ENCODE measurements at regions not wholly inside any gene's neighbourhood (a gene's known extent, or its start where the extent isn't known, plus 50 kb on each side); places are given as distances from the start of the nearest gene placed in this dataset.

DNA sequence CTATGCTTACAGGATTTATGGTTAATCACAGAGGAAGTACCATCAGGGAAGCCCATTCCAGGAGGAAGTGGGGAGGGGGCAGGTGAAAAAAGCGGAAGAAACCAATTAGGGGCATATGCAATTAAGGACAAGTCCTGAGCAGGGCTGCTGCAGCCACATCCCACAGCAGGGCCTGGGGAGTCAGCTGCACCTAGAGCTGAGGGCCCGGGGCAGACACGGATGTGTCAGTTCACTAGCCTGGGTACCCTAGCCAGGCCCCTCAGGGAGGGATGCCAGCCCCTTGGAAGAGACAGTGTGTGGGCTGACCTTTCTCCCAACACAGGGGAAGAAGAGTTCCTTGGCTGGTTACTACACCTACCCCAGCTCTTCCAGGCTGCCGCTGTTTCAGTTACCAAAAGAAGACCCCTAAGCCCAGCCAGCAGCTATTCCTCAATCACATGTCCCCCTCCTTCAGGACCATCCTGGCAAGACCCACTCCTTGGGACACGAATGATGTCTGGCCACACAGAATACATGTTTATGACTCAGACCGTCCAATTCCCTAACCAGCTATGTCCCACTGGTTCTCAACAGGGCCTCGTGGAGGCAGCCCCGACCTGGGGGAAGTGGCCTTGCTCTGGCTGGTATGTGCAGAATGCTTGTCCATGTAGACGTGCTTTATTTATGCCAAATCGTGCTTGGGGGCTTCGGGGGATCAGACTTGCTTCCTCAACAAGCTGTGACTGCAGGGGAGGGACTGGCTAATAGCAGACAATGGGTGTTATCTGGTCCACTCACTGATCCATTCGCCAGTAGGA lies 133.7 kb upstream of the RTL1 start:
- Mint-ChIP-seq H3K27ac (no peak overlapping the region), H3K27me3 (peaks cover 5% of the 10 kb centered on the region), H3K4me3 (no peak overlapping the region), H3K36me3 (ENCODE audit: low read depth) (no peaks in the 10 kb centered on the region), H3K4me1 (ENCODE audit: low read depth) (no peaks in the 10 kb centered on the region), H3K9me3 (no peaks in the 10 kb centered on the region)
- DNase-seq = no peak

DNA sequence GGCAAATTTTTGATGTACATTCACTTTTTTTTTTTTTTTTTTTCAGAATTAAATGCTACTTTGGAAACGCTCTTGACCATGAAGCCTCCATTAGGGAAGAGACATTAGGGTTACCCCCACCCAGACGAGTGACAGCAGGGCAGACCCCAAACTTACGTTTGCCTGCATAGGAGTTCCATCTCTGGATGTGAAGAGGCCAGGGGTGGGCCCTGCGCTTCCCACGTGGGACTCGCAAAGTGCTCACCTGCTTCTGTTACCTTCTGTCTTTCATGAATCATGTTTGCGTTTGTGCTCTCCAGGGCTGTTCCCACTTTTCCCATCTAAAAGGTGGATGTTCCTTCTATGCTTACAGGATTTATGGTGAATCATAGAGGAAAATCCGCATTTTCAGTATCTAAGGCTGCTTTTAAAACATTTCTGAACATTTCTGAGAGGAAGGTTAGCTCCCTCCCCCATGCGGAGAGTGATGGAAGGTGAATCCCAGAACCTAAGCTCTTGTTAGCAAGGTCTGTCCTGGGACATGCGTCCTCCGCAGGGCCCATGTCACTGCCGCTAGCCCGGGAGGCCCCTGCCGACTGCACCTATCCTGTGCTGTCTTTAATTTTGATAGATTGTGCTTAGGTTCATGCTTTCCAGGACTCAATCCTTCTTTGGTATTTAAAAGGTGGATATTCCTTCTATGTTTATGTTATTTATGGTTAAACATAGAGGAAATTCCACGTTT lies 135.7 kb upstream of the RTL1 start:
- Mint-ChIP-seq H3K9me3 (no peaks in the 10 kb centered on the region), H3K27ac (no peak overlapping the region), H3K4me3 (no peak overlapping the region), H3K4me1 (ENCODE audit: low read depth) (no peaks in the 10 kb centered on the region), H3K36me3 (ENCODE audit: low read depth) (no peaks in the 10 kb centered on the region), H3K27me3 (peaks cover 2% of the 10 kb centered on the region)
- no peak for DNase-seq

- Mint-ChIP-seq H3K27me3 (peaks cover 2% of the 10 kb centered on the region), H3K9me3 (no peaks in the 10 kb centered on the region), H3K4me1 (ENCODE audit: low read depth) (no peaks in the 10 kb centered on the region), H3K4me3 (no peak overlapping the region), H3K27ac (no peak overlapping the region), H3K36me3 (ENCODE audit: low read depth) (no peaks in the 10 kb centered on the region)
- DNase-seq = no peak
These were observed 136.2 kb upstream of the RTL1 start for GRCh38 chr14:101039755-101040138.

DNA sequence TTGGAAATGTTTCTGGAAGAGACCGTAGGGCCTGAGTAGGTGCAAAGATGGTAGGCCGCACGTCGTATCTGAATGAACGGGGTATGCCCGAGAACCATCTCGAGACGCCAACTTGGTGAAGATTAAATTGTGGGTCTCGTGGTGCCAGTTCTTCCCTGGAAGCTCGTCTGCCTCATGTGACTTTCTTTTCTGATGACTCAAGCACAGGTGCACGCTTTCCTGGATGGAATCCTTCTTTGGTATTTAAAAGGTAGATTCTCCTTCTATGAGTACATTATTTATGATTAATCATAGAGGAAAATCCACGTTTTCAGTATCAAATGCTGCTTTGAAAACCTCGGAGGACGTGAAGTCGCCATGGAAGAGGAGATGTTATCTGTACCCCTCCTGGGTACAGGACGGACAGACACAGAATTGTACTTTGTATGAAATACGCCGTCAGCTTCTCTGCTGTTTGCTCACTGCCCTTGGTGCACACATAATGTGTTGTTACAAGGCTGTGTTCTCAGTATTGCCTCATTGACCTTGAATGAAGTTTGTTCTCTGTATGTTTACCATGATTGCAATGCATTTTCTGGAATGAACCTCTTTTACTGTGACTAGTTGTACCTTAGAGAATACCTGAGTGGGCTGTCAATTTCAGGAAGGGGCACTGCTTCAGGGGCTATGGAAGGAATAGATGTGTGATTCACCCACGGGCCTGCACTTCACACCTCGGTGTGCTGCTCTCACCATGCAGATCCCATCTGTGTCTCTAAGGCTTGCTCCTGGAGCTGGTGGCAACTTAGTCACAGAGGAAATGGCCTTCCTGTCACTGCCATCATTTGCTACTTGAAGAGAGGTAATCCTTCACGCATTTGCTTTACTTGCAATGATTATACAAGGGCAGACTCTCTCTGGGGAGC lies 137.3 kb upstream of the RTL1 start:
- H3K27ac Mint-ChIP-seq = no peak overlapping the region
- DNase-seq = no peak
- no peaks in the 10 kb centered on the region for H3K36me3 Mint-ChIP-seq (ENCODE audit: low read depth)
- no peaks in the 10 kb centered on the region for H3K4me1 Mint-ChIP-seq (ENCODE audit: low read depth)
- H3K9me3 Mint-ChIP-seq = no peaks in the 10 kb centered on the region
- no peak overlapping the region for H3K4me3 Mint-ChIP-seq
- H3K27me3 Mint-ChIP-seq = peaks cover 2% of the 10 kb centered on the region

GRCh38 chr14:101043891-101044290 lies 140.4 kb upstream of the RTL1 start:
- no peak overlapping the region for H3K4me3 Mint-ChIP-seq
- H3K36me3 Mint-ChIP-seq (ENCODE audit: low read depth) = no peaks in the 10 kb centered on the region
- no peak overlapping the region for H3K27ac Mint-ChIP-seq
- no peaks in the 10 kb centered on the region for H3K9me3 Mint-ChIP-seq
- no peaks in the 10 kb centered on the region for H3K27me3 Mint-ChIP-seq
- DNase-seq = no peak
- no peaks in the 10 kb centered on the region for H3K4me1 Mint-ChIP-seq (ENCODE audit: low read depth)

DNA sequence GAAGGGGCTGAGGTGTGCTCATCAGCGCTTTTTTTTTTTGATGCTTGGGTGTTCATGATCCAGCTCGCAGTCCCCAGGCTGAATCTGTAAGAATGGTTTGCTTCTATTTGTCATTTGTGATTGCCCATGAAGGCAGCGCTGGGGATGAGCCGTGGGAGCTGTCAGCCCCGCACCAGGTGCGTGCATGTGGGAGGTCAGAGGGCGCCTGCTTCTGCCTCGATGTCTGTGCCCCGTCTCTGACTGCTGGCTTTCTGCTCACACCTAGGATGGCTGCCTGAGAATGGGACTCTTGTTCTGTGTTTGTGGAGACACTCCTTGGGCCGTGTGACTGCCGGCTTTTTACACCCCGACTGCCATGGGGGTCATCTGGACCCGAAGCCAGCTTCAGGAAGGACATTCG lies 141.2 kb upstream of the RTL1 start:
- no peak for DNase-seq
- H3K27ac Mint-ChIP-seq = no peak overlapping the region
- no peaks in the 10 kb centered on the region for H3K9me3 Mint-ChIP-seq
- no peaks in the 10 kb centered on the region for H3K27me3 Mint-ChIP-seq
- H3K4me3 Mint-ChIP-seq = no peak overlapping the region
- H3K4me1 Mint-ChIP-seq (ENCODE audit: low read depth) = no peaks in the 10 kb centered on the region
- H3K36me3 Mint-ChIP-seq (ENCODE audit: low read depth) = no peaks in the 10 kb centered on the region

DNA sequence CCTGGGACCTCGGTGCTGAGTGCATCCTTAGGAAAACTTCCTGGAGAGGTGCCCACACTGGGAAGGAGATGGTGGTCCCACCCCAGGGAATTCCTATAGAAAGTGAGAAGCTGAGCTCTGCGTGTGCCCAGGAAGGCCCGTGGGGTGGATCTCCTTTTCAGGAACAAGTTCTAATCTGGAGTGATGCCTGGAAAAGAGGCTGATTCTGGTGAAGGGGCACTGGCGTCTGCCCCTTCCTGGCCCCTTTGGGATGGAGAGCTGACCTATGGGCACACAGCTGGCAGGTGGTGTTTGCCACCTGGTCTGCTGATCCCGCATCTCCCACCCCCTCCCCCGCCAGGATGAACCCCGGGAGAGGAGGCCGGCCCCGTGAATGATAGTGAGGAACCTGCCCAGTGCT lies 142.0 kb upstream of the RTL1 start:
- Mint-ChIP-seq H3K36me3 (ENCODE audit: low read depth) (no peaks in the 10 kb centered on the region), H3K9me3 (no peaks in the 10 kb centered on the region), H3K4me1 (ENCODE audit: low read depth) (no peaks in the 10 kb centered on the region), H3K4me3 (no peak overlapping the region), H3K27me3 (peaks cover 5% of the 10 kb centered on the region), H3K27ac (no peak overlapping the region)
- DNase-seq = no peak

GRCh38 chr14:101046071-101046470 lies 142.5 kb upstream of the RTL1 start:
- Mint-ChIP-seq H3K27ac (no peak overlapping the region), H3K4me1 (ENCODE audit: low read depth) (no peaks in the 10 kb centered on the region), H3K4me3 (no peak overlapping the region), H3K36me3 (ENCODE audit: low read depth) (no peaks in the 10 kb centered on the region), H3K27me3 (peaks cover 5% of the 10 kb centered on the region), H3K9me3 (no peaks in the 10 kb centered on the region)
- no peak for DNase-seq

- H3K27ac Mint-ChIP-seq = no peak overlapping the region
- no peaks in the 10 kb centered on the region for H3K4me1 Mint-ChIP-seq (ENCODE audit: low read depth)
- H3K36me3 Mint-ChIP-seq (ENCODE audit: low read depth) = no peaks in the 10 kb centered on the region
- no peak overlapping the region for H3K4me3 Mint-ChIP-seq
- DNase-seq = no peak
- no peaks in the 10 kb centered on the region for H3K9me3 Mint-ChIP-seq
- H3K27me3 Mint-ChIP-seq = peaks cover 5% of the 10 kb centered on the region
These were observed 143.8 kb upstream of the RTL1 start for GRCh38 chr14:101047326-101047725.

- H3K9me3 Mint-ChIP-seq = no peaks in the 10 kb centered on the region
- H3K4me1 Mint-ChIP-seq (ENCODE audit: low read depth) = no peaks in the 10 kb centered on the region
- no peak for DNase-seq
- no peak overlapping the region for H3K4me3 Mint-ChIP-seq
- H3K36me3 Mint-ChIP-seq (ENCODE audit: low read depth) = no peaks in the 10 kb centered on the region
- H3K27ac Mint-ChIP-seq = no peak overlapping the region
- H3K27me3 Mint-ChIP-seq = peaks cover 5% of the 10 kb centered on the region
These were observed 145.2 kb upstream of the RTL1 start for GRCh38 chr14:101048766-101049165.

DNA sequence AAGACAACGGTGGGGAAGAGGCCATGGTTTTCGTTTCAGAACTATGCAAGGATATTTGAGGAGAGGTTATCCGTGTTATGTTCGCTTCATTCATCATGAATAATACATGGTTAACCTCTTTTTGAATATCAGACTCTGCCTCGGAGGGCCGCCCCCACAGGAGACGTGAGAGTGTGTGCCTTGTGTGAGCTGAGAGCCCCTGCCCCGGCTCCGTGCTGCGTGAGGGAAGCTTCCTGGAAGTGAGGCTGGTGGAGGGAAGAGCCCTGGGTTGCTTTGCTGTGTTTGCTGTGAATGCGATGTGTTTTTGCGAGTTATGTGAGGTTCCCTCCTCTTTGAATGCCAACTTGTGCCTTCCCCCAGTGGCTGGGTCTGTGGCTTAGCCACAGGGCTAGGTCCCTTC lies 146.0 kb upstream of the RTL1 start:
- Mint-ChIP-seq H3K9me3 (no peaks in the 10 kb centered on the region), H3K4me3 (no peak overlapping the region), H3K36me3 (ENCODE audit: low read depth) (no peaks in the 10 kb centered on the region), H3K4me1 (ENCODE audit: low read depth) (no peaks in the 10 kb centered on the region), H3K27me3 (peaks cover 5% of the 10 kb centered on the region), H3K27ac (no peak overlapping the region)
- no peak for DNase-seq

DNA sequence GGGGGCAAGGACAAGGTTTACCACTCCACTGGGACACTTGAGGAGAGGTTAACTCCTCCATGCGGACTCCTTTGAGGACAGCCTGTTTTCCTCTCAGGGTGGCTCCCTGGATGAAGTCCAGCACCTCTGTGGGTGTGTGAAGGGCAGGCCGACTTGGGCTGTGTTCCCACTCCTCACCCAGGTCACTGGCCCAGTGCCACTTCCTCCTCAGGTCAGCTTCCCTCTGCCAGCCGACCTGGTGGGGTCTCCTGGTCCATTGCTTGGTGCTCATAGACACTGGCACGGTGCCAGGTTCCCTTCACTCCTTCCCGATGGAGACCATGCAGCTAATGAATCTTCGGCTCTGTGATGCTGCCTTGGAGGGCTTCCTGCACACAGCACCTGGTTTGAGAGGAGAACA lies 146.4 kb upstream of the RTL1 start:
- Mint-ChIP-seq H3K36me3 (ENCODE audit: low read depth) (no peaks in the 10 kb centered on the region), H3K27ac (no peak overlapping the region), H3K27me3 (peaks cover 5% of the 10 kb centered on the region), H3K9me3 (no peaks in the 10 kb centered on the region), H3K4me3 (no peak overlapping the region), H3K4me1 (ENCODE audit: low read depth) (no peaks in the 10 kb centered on the region)
- no peak for DNase-seq

GRCh38 chr14:101050901-101051490 lies 147.5 kb upstream of the RTL1 start:
- Mint-ChIP-seq H3K27ac (no peak overlapping the region), H3K36me3 (ENCODE audit: low read depth) (no peaks in the 10 kb centered on the region)

GRCh38 chr14:101054671-101055070 lies 151.1 kb upstream of the RTL1 start:
- Mint-ChIP-seq H3K4me3 (no peak overlapping the region), H3K27me3 (peaks cover 5% of the 10 kb centered on the region), H3K36me3 (ENCODE audit: low read depth) (no peaks in the 10 kb centered on the region), H3K4me1 (ENCODE audit: low read depth) (no peaks in the 10 kb centered on the region), H3K27ac (no peak overlapping the region), H3K9me3 (peaks cover 8% of the 10 kb centered on the region)
- no peak for DNase-seq

More at GRCh38 chr14:101050901-101051490, 147.5 kb upstream of the RTL1 start:
- DNase-seq = no peak
- H3K4me1 Mint-ChIP-seq (ENCODE audit: low read depth) = no peaks in the 10 kb centered on the region
- H3K9me3 Mint-ChIP-seq = no peaks in the 10 kb centered on the region
- H3K27me3 Mint-ChIP-seq = peaks cover 5% of the 10 kb centered on the region
- no peak overlapping the region for H3K4me3 Mint-ChIP-seq
